H7 (cell line): ENCODE measurements at regions not wholly inside any gene's neighbourhood (a gene's known extent, or its start where the extent isn't known, plus 50 kb on each side); places are given as distances from the start of the nearest gene placed in this dataset.
"Not testable (repeated sequence)": the region's sequence is repeated elsewhere in the genome, so short reads cannot be mapped to it uniquely, and the experiment has no call there.

Experiments
- DNase-seq: peaks from one replicate; pipeline ENCODE4 v3.0.0; 2012
- H3K27me3 ChIP-seq: 2 replicates; pipeline ENCODE4 v1.6.0; 2011; ENCODE audit warnings: mild to moderate bottlenecking, low read length; ENCODE audit not compliant: control insufficient read depth, insufficient read depth
- H3K36me3 ChIP-seq: replicated peaks from 2 replicates; pipeline ENCODE4 v1.5.1; 2011; ENCODE audit warnings: low read length; ENCODE audit not compliant: control insufficient read depth, insufficient read depth
- H3K4me3 ChIP-seq: 2 replicates; pipeline ENCODE4 v1.5.1; 2011; ENCODE audit warnings: low read depth, mild to moderate bottlenecking, control low read depth, low read length, moderate library complexity; ENCODE audit not compliant: insufficient read depth

- no peak for DNase-seq
- Histone ChIP-seq H3K36me3 (no peaks in the 10 kb centered on the region), H3K4me3 (no peak overlapping the region), H3K27me3 (peaks cover 64% of the 10 kb centered on the region)
Observed at GRCh38 chr1:20411196-20411980, 74.6 kb downstream of the CAMK2N1 start.

GRCh38 chr1:20410503-20410902, 75.5 kb downstream of the CAMK2N1 start:
- peaks cover 71% of the 10 kb centered on the region for H3K27me3 ChIP-seq
- H3K4me3 ChIP-seq: no peak overlapping the region
- H3K36me3 ChIP-seq: no peaks in the 10 kb centered on the region
- DNase-seq: no peak

- H3K27me3 ChIP-seq: peaks cover 76% of the 10 kb centered on the region
- no peaks in the 10 kb centered on the region for H3K36me3 ChIP-seq
- no peak overlapping the region for H3K4me3 ChIP-seq
- DNase-seq: no peak
Observed at GRCh38 chr1:20409971-20410370, 76.0 kb downstream of the CAMK2N1 start.

GRCh38 chr1:20409012-20409411, 77.0 kb downstream of the CAMK2N1 start:
- no peak for DNase-seq
- Histone ChIP-seq H3K4me3 (no peak overlapping the region), H3K36me3 (no peaks in the 10 kb centered on the region), H3K27me3 (peaks cover 83% of the 10 kb centered on the region)

- not testable (repeated sequence) for DNase-seq, H3K36me3 ChIP-seq, H3K4me3 ChIP-seq
- H3K27me3 ChIP-seq: peaks cover 87% of the 10 kb centered on the region
Observed at GRCh38 chr1:20408133-20408650, 77.8 kb downstream of the CAMK2N1 start.

- no peak overlapping the region for H3K4me3 ChIP-seq
- DNase-seq: peak; percentile 52
- H3K27me3 ChIP-seq: peaks cover 95% of the 10 kb centered on the region
- no peaks in the 10 kb centered on the region for H3K36me3 ChIP-seq
Observed at GRCh38 chr1:20405893-20406604, 80.0 kb downstream of the CAMK2N1 start.

- Histone ChIP-seq H3K27me3 (peaks cover 96% of the 10 kb centered on the region), H3K36me3 (no peaks in the 10 kb centered on the region), H3K4me3 (no peak overlapping the region)
- DNase-seq: no peak
Observed at GRCh38 chr1:20405051-20405754, 80.8 kb downstream of the CAMK2N1 start.
